GM18505 (cell line): ENCODE measurements at regions not wholly inside any gene's neighbourhood (a gene's known extent, or its start where the extent isn't known, plus 50 kb on each side); places are given as distances from the start of the nearest gene placed in this dataset.

Experiments
- ATAC-seq: cut with Tn5 transposase; IDR thresholded peaks from one replicate; pipeline ENCODE4 v1.9.1; 2021; ENCODE audit not compliant: unreplicated experiment
- POLR2A ChIP-seq: IDR thresholded peaks from 4 replicates; pipeline ENCODE4 v1.6.1; 2011; ENCODE audit warnings: borderline replicate concordance; ENCODE audit not compliant: insufficient read depth, insufficient read length; ENCODE audit errors: extremely low read depth

DNA sequence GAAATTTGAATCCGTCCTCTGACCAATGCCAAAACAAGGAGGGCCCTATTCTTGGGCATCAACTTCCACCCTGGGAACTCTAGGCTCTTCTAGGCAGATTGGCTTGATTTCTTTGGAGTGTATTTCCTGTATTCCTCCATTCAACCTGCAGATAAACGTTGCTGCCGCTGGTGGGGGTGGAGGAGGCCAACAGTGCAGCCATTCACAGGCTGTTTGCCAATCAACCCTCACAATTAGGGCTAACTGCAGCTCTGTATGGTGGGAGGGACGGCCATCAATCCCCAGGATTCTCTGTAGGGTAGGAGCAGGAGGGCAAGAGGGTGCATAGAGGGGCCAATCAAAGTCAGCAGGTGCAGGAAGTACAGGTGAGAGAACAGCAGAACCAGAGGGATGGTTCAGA lies 273.1 kb upstream of the PROX1 start:
- ATAC-seq, result no peak
- no peak for TF ChIP-seq POLR2A

DNA sequence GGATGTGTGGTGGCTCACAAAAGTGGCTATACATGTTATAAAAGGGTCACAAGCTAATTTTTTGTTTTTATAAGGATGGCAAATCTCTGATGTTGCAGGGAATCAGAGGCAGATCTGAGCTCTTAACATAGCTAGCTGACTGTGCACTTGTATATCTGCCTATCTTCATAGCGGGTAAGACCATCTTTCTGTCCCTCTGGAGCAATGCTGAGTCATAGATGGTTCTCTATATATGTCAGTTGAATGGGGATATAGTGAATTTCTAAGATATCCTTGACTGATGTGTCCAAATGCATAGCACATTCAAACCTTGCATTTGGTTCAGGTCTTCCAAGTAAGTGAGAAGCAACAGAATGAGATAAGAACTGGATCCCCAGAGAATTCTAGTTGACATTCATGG lies 272.6 kb upstream of the PROX1 start:
- no peak for TF ChIP-seq POLR2A
- ATAC-seq, result no peak

DNA sequence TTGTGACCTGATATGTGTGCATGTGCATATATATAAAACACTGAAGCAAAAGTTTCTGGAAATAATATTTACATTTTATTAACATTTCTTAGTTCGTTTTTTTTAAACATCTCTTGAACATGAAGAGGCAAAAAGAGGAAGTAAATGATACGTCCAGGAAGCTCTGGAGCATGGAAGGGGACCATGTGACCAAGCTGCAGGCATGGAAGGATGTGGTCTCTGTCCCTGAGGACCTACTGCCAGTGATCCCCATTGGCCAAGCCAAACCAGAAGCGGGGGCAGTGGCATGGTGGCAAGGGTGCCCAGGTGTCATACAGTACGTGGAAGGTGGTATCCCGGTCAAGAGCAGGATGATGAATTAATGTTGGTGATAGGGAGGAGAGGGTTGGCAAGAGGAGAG lies 268.3 kb upstream of the PROX1 start:
- no peak for ATAC-seq
- no peak for TF ChIP-seq POLR2A

DNA sequence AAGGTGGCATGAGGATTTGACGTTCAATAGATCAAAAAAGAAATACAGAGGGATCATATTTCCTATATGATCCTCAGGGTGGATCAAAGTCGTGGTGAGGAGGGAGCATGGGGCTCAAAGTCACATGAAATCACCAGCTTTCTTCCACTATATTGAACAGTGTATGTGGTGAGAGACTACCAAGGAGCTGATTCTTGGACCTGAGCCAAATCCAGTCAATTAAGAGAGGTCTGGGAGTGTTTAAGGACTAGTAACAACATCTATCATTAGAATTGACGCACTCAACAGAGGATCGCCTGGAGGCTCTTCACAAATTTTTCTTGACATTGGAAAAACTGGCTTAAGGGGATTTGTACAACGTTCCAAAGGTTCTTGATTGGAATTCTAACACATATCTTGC lies 267.7 kb upstream of the PROX1 start:
- no peak for ATAC-seq
- TF ChIP-seq POLR2A, result no peak

DNA sequence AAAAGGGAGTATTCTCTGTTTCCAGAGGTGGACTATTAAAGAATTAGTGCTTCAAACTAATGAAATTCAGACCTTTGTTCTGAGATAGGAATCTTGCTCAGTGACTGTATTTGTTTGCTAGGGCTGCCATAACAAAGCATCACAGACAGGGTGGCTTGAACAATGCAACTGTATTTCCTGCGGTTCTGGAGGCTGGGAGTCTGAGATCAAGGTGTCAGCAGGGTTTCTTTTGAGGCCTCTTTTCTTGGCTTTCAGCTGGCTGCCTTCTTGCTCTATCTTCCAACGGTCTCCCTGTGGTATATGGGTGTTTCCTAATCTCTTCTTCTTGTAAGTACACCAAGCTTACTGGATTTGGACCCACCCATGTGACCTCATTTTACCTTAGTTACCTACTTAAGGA lies 264.6 kb upstream of the PROX1 start:
- ATAC-seq, result no peak
- no peak for TF ChIP-seq POLR2A

DNA sequence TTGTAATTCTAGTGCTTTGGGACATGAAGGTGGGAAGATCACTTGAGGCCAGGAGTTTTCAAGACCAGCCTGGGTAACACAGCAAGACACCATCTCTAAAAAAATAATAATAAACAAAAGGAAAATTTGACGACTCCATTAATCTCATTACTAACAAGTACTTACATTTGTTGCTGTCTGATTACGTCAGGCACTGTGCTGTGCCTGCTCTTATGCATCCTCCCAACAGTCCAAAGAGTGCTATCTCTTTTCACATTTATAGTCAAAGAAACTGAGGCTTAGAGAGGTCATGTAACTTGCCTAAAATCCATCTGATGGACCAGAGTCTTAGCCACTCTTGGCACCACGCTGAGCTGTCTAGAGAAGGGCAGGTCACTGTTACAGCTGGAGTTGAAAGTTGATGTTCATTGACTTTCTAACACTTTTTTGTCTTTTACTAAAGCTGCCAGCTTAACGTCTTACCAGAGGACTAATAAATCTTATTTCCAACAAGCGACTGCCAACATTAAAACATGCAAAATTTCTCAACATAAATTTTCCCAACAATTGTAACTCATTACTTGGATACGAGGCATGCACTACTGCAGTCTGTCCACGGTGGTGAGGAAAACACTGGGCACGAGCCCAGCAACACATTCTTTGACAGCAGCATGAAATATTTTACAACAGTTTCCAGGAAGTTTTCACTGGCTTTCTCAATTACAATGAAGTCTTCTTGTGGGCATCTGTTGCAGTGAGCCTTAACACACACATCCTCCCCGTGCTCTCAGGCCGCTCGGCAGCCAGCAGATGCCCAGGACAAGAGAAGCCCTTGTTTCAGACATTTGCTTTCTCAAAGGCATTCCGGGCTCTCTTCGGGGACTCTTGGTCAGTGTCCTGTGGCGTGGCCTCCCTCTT lies 262.9 kb upstream of the PROX1 start:
- no peak for TF ChIP-seq POLR2A
- ATAC-seq, result no peak

DNA sequence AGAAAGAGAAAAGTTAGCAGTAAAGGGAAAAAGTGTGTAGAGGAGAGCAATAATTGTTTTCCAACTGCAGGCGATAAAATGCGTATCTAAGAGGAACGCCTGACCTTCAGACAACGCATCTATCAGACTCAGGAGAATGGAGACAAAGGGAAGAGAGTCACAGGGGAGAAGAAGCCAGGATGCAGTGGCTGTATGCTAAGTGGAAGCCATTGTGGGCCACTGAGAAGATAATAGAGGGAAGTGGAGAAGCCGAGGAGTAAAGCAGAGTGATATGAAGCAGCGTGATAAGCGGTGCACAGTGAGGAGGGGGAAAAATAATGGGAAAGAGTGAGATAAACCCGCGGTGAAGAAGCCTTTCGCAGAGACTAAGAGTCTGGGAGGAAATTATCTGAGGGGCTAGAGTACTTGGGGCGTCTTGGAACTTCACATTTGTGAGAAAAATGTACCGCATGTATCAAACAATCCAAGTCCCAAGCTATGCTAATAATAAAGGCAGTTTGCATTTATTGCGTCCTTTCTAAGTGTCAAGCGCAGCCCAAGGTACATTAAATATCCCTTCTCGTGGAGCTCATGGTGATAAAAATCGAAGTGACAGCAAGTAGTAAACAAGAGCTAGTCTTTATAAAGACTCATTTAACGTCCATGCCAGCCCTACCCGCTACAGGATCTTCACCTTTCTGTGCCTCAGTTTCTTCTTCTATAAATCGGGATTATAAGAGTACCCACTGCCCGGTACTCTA lies 259.8 kb upstream of the PROX1 start:
- no peak for ATAC-seq
- no peak for TF ChIP-seq POLR2A

DNA sequence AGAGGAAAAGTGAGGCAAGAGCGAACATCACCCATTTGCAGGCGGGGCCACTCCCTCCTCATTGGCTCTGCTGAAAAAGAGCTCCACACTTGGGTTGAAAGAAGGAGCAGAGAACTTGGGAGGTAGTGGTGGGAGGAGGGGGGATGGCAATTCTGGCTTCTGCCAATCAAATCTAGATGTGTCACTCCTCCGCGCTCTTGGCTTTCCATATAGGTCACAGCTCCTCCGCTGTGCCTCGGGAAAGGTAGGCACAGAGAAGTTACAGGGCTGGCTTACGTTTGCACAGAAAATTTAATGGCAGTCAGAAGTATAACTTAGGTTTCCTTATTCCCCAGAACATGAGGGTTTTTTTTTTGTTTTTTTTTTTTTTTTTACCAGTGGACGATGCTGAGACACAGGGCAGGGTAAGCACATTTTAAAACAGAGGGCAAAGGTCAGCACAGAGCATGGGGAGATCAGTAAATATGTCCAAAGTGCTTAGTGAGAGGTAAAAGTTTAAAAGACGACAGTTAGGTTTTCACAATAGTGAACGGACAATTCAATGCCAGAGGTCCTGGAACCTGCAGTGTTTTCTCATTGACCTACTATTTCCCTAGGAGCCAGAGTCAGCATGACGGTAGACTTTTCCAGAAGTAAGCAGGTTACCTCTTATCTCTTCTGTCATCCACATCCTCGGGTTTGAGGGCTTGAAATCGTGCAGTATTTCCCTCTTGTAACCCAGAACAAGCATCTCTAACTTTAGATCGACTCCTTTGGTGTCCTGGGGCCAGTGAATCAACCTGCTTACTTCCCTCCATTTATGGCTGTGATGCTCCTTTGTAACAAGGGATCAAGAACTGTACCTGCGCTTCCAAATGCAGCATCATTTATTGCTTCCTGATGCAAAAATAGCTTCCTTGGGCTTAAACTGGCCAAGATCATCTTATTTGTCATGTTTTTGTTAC lies 258.9 kb upstream of the PROX1 start:
- no peak for ATAC-seq
- TF ChIP-seq POLR2A, result no peak

DNA sequence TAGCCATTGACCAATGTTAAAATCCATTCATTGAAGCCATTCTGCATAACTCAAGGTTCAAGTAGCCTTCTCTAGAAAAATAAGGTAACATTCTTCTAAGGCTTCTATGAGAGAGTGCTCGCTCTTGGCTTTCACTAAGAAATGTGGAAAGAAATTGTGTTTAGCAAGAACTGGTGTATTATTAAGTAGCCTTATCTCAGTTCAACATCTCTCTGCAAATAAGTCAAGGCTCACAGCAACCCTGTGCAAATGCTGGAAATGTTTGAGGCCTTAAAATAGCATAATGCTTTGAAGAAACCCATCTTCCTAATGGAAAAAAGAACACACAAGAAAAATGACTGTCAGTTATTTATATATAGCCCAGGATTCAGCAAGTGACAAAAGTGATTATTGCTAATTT lies 254.1 kb upstream of the PROX1 start:
- ATAC-seq, result no peak
- no peak for TF ChIP-seq POLR2A

DNA sequence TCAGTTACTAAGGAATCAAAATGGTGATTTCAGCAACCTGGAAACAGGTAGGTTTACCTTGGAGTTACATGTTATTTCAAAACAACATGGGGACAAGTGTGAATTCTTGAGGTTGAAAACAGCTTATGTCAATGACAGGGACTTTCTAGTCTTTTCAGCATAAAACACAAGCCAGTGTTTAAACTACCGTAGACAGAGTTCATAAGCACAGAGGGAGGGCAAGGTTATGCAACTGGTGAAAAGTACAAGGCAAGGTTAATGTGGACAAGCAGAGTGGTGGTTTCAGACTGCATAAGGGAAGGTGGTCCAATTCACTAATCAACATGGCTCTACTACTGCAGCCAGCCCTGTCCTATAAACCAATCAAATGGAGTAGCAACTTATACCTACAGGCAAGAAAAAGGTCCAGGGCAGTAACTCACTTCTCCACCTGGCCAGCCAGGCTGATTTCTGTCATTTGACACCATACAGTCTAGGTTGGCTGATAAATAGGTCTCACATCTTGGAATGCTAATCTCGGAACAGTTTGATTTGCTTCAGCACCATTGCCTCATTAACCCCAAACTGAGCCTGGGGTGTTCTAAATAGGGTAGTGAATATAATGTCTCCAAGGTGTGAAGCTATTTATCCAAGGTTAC lies 250.3 kb upstream of the PROX1 start:
- ATAC-seq, result no peak
- TF ChIP-seq POLR2A, result no peak

DNA sequence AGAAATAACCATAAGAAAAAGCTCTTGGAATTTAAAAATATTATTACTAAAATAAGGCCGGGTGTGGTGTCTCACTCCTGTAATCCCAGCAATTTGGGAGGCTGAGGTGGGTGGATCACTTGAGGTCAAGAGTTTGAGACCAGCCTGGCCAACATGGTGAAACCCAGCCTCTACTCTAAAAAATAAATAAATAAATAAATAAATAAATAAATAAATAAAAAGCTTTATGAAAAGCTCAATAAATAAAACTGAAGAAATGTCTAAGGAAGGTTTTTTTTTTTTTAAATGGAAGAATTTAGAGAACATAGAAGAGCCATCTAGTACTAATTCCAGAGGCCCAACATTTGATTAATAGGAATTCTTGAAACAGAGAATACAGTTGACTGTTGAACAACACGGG lies 249.1 kb upstream of the PROX1 start:
- no peak for TF ChIP-seq POLR2A
- no peak for ATAC-seq

DNA sequence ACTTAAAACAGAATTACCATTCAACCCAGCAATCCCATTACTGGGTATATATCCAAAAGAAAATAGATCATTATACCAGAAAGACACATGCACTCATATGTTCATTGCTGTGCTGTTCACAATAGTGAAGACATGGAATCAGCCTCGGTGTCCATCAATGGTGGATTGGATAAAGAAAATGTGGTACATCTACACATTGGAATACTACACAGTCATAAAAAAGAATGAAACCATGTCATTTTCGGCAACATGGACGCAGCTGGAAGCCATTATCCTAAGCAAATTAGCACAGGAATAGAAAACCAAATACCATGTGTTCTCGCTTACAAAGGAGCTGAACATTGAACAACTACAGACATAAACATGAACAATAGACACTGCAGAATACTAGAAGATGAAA lies 244.8 kb upstream of the PROX1 start:
- no peak for TF ChIP-seq POLR2A
- no peak for ATAC-seq

DNA sequence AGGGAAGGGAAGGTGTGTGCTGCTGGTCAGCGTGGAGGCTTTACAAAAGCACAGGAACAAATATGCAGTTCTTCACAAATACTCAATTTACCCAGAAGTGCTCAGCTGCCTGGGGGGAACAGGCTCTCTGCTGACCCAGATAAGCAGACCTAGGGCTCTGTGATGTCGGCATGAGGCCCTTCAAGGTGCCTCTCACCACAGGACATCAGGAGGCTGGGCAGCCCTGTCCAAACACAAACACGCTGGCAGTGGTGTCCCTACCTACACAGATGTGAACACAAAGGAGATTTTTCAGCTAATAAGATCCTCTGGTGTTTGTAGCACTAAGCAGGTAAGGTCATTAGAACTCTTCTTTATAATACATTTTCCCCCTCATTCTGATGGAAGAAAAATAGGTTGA lies 243.0 kb upstream of the PROX1 start:
- no peak for TF ChIP-seq POLR2A
- no peak for ATAC-seq
